ENCODE measurements at regions not wholly inside any gene's neighbourhood (a gene's known extent, or its start where the extent isn't known, plus 50 kb on each side); places are given as distances from the start of the nearest gene placed in this dataset.

DNA sequence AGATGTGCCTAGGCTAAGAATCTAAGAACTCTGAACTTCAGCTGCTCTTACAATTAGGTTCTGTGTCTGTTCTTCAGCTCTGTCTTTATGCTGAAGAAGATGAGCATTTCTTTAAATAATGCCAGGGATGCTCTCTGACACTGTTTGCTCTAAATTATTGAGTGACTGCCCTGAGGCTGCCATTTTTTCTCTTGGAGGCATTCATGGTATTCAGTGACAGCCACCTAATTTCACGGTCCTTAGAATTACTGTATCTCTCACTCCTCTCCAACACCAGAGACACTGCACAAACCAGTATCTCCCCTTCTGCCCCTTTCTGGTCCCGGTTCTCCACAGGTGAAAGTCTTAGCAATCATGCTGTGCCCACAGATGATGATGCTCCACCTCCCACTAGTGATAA, 123.6 kb upstream of the MPHOSPH6 start:
- TF ChIP-seq, protein P1, sequence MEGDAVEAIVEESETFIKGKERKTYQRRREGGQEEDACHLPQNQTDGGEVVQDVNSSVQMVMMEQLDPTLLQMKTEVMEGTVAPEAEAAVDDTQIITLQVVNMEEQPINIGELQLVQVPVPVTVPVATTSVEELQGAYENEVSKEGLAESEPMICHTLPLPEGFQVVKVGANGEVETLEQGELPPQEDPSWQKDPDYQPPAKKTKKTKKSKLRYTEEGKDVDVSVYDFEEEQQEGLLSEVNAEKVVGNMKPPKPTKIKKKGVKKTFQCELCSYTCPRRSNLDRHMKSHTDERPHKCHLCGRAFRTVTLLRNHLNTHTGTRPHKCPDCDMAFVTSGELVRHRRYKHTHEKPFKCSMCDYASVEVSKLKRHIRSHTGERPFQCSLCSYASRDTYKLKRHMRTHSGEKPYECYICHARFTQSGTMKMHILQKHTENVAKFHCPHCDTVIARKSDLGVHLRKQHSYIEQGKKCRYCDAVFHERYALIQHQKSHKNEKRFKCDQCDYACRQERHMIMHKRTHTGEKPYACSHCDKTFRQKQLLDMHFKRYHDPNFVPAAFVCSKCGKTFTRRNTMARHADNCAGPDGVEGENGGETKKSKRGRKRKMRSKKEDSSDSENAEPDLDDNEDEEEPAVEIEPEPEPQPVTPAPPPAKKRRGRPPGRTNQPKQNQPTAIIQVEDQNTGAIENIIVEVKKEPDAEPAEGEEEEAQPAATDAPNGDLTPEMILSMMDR (IDR thresholded peaks at IDR 0.05), result no peak
- TF ChIP-seq POLR2A (IDR thresholded peaks at IDR 0.05), result no peak
- TF ChIP-seq POLR2AphosphoS5 (IDR thresholded peaks at IDR 0.05), result no peak
- no peak for TF ChIP-seq EP300 (IDR thresholded peaks at IDR 0.05)

All from upper lobe of left lung (tissue), 4 donors.